ENCODE measurements at regions not wholly inside any gene's neighbourhood (a gene's known extent, or its start where the extent isn't known, plus 50 kb on each side); places are given as distances from the start of the nearest gene placed in this dataset.

GRCh38 chr14:65860956-65861611, 448.6 kb downstream of the FUT8 start:
- H3K4me3 ChIP-seq, result no peak overlapping the region
- intact Hi-C loops (cut with DNase I), result no loop called here
- DNase-seq (ENCODE audit: low spot score in 2 of 2), result no peak
- no peak overlapping the region for H3K27ac ChIP-seq
- no peaks in the 10 kb centered on the region for H3K27me3 ChIP-seq
- no peaks in the 10 kb centered on the region for H3K36me3 ChIP-seq
- no peaks in the 10 kb centered on the region for H3K9me3 ChIP-seq
- no peak for TF ChIP-seq CTCF (IDR thresholded peaks at IDR 0.05)
- no peaks in the 10 kb centered on the region for H3K4me1 ChIP-seq

- TF ChIP-seq CTCF (IDR thresholded peaks at IDR 0.05), result no peak
- Histone ChIP-seq H3K36me3 (no peaks in the 10 kb centered on the region), H3K4me3 (no peak overlapping the region), H3K27ac (no peak overlapping the region), H3K9me3 (no peaks in the 10 kb centered on the region), H3K4me1 (no peaks in the 10 kb centered on the region), H3K27me3 (no peaks in the 10 kb centered on the region)
- DNase-seq (ENCODE audit: low spot score in 2 of 2), result no peak
- intact Hi-C loops (cut with DNase I), result no loop called here
Observed at GRCh38 chr14:65864549-65864948, 452.0 kb downstream of the FUT8 start.

- TF ChIP-seq CTCF (IDR thresholded peaks at IDR 0.05), result no peak
- H3K4me1 ChIP-seq, result no peaks in the 10 kb centered on the region
- no peaks in the 10 kb centered on the region for H3K36me3 ChIP-seq
- no peak for DNase-seq (ENCODE audit: low spot score in 2 of 2)
- no peaks in the 10 kb centered on the region for H3K27me3 ChIP-seq
- H3K9me3 ChIP-seq, result no peaks in the 10 kb centered on the region
- H3K4me3 ChIP-seq, result no peak overlapping the region
- no peak overlapping the region for H3K27ac ChIP-seq
- intact Hi-C loops (cut with DNase I), result no loop called here
Observed at GRCh38 chr14:65864984-65865383, 452.5 kb downstream of the FUT8 start.

- Histone ChIP-seq H3K36me3 (no peaks in the 10 kb centered on the region), H3K4me1 (no peaks in the 10 kb centered on the region), H3K27ac (no peak overlapping the region), H3K9me3 (no peaks in the 10 kb centered on the region), H3K4me3 (no peak overlapping the region), H3K27me3 (no peaks in the 10 kb centered on the region)
- DNase-seq (ENCODE audit: low spot score in 2 of 2), result no peak
- intact Hi-C loops (cut with DNase I), result no loop called here
- TF ChIP-seq CTCF (IDR thresholded peaks at IDR 0.05), result no peak
Observed at GRCh38 chr14:65866448-65866847, 453.9 kb downstream of the FUT8 start.

GRCh38 chr14:65866886-65867285, 454.4 kb downstream of the FUT8 start:
- H3K4me1 ChIP-seq, result no peaks in the 10 kb centered on the region
- DNase-seq (ENCODE audit: low spot score in 2 of 2), result no peak
- no peak overlapping the region for H3K4me3 ChIP-seq
- H3K9me3 ChIP-seq, result no peaks in the 10 kb centered on the region
- no peak overlapping the region for H3K27ac ChIP-seq
- intact Hi-C loops (cut with DNase I), result no loop called here
- TF ChIP-seq CTCF (IDR thresholded peaks at IDR 0.05), result no peak
- no peaks in the 10 kb centered on the region for H3K27me3 ChIP-seq
- no peaks in the 10 kb centered on the region for H3K36me3 ChIP-seq

- Histone ChIP-seq H3K36me3 (no peaks in the 10 kb centered on the region), H3K27me3 (no peaks in the 10 kb centered on the region), H3K27ac (no peak overlapping the region), H3K4me1 (no peaks in the 10 kb centered on the region), H3K9me3 (no peaks in the 10 kb centered on the region), H3K4me3 (no peak overlapping the region)
- no peak for DNase-seq (ENCODE audit: low spot score in 2 of 2)
- TF ChIP-seq CTCF (IDR thresholded peaks at IDR 0.05), result no peak
- intact Hi-C loops (cut with DNase I), result no loop called here
Observed at GRCh38 chr14:65867333-65867732, 454.8 kb downstream of the FUT8 start.

Data from ascending aorta (tissue), 2 donors.